Osteoblast (primary cell): ENCODE measurements at regions not wholly inside any gene's neighbourhood (a gene's known extent, or its start where the extent isn't known, plus 50 kb on each side); places are given as distances from the start of the nearest gene placed in this dataset.
"Not testable (repeated sequence)": the region's sequence is repeated elsewhere in the genome, so short reads cannot be mapped to it uniquely, and the experiment has no call there.

Source experiments
- DNase-seq: peaks from one replicate; pipeline ENCODE4 v3.0.0; 2011; ENCODE audit warnings: low spot score, mixed read lengths; ENCODE audit not compliant: insufficient read length; ENCODE audit errors: missing footprints
- H2AFZ ChIP-seq: 2 replicates; pipeline ENCODE4 v1.6.0; 2011; ENCODE audit warnings: mild to moderate bottlenecking, low read length
- H3K27ac ChIP-seq: 2 replicates; pipeline ENCODE4 v1.5.1; 2011; ENCODE audit warnings: mild to moderate bottlenecking, low read depth, low read length, moderate library complexity
- H3K27me3 ChIP-seq: 2 replicates; pipeline ENCODE4 v1.6.0; 2012; ENCODE audit warnings: mild to moderate bottlenecking, control low read depth, inconsistent platforms, low read length, moderate library complexity; ENCODE audit not compliant: insufficient read depth
- H3K36me3 ChIP-seq: 2 replicates; pipeline ENCODE4 v1.5.1; 2011; ENCODE audit warnings: mild to moderate bottlenecking, low read length, control low read depth, moderate library complexity; ENCODE audit not compliant: insufficient read depth
- H3K4me1 ChIP-seq: 2 replicates; pipeline ENCODE4 v1.5.1; 2011; ENCODE audit warnings: mild to moderate bottlenecking, low read length, control low read depth, moderate library complexity; ENCODE audit not compliant: insufficient read depth
- H3K4me2 ChIP-seq: 2 replicates; pipeline ENCODE4 v1.6.0; 2011; ENCODE audit warnings: mild to moderate bottlenecking, low read length; ENCODE audit not compliant: insufficient read depth
- H3K4me3 ChIP-seq: fragments of 200-600 bp; sonication (generic); 3 replicates; pipeline ENCODE4 v1.5.1; 2012; ENCODE audit warnings: mild to moderate bottlenecking, low read length, inconsistent platforms; ENCODE audit not compliant: insufficient read depth
- H3K79me2 ChIP-seq: 2 replicates; pipeline ENCODE4 v1.6.0; 2012; ENCODE audit warnings: mild to moderate bottlenecking, low read length, control low read depth, inconsistent platforms; ENCODE audit not compliant: insufficient read depth
- H3K9me3 ChIP-seq: 2 replicates; pipeline ENCODE4 v1.5.1; 2011; ENCODE audit warnings: low read depth, low read length, control low read depth
- H4K20me1 ChIP-seq: 2 replicates; pipeline ENCODE4 v1.6.0; 2012; ENCODE audit warnings: mild to moderate bottlenecking, low read length, control low read depth; ENCODE audit not compliant: insufficient read depth
- CTCF ChIP-seq: IDR thresholded peaks from 2 replicates; pipeline ENCODE4 v1.5.1; 2011; ENCODE audit warnings: mild to moderate bottlenecking, low read depth, low read length, moderate library complexity; ENCODE audit errors: extremely low read depth

- Histone ChIP-seq H3K4me1 (no peaks in the 10 kb centered on the region), H2AFZ (no peak overlapping the region), H3K79me2 (no peaks in the 10 kb centered on the region), H3K4me3 (no peak overlapping the region), H4K20me1 (no peaks in the 10 kb centered on the region), H3K36me3 (no peaks in the 10 kb centered on the region), H3K27ac (no peak overlapping the region), H3K4me2 (no peak overlapping the region), H3K9me3 (no peaks in the 10 kb centered on the region), H3K27me3 (peaks cover 3% of the 10 kb centered on the region)
- no peak for DNase-seq
- TF ChIP-seq CTCF = no peak
Observed at GRCh38 chr7:24448038-24448437, 125.2 kb upstream of the PALS2 start.

DNA sequence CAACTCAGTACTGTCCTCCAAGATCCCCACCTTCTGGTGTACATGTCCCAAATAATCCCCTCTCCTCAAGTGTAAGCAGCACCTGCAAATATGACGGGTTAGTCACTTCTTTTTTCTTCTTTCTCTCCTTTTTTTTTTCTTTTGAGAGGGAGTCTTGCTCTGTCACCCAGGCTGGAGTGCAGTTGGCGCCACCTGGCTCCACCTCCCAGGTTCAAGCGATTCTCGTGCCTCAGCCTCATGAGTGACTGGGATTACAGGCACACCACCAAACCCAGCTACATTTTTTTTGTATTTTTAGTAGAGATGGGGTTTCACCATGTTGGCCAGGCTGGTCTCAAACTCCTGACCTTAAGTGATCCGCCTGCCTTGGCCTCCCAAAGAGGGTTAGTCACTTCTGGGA is 123.8 kb upstream of the PALS2 start:
- H3K9me3 ChIP-seq, DNase-seq, H3K4me2 ChIP-seq, H3K27ac ChIP-seq, H3K4me1 ChIP-seq, H2AFZ ChIP-seq, H3K4me3 ChIP-seq, H3K27me3 ChIP-seq, H3K36me3 ChIP-seq, H3K79me2 ChIP-seq, H4K20me1 ChIP-seq: not testable (repeated sequence)

- Histone ChIP-seq H2AFZ (peak overlapping the region; percentile 56), H3K4me3 (no peak overlapping the region), H3K4me1 (peaks cover 15% of the 10 kb centered on the region), H3K36me3 (no peaks in the 10 kb centered on the region), H3K4me2 (peak overlapping the region; percentile 11), H3K79me2 (no peaks in the 10 kb centered on the region), H3K27ac (peak overlapping the region; percentile 38), H3K9me3 (no peaks in the 10 kb centered on the region), H4K20me1 (no peaks in the 10 kb centered on the region), H3K27me3 (no peaks in the 10 kb centered on the region)
- no peak for TF ChIP-seq CTCF
- DNase-seq = peak; percentile 74
Observed at GRCh38 chr7:24455813-24456525, 117.3 kb upstream of the PALS2 start.

DNA sequence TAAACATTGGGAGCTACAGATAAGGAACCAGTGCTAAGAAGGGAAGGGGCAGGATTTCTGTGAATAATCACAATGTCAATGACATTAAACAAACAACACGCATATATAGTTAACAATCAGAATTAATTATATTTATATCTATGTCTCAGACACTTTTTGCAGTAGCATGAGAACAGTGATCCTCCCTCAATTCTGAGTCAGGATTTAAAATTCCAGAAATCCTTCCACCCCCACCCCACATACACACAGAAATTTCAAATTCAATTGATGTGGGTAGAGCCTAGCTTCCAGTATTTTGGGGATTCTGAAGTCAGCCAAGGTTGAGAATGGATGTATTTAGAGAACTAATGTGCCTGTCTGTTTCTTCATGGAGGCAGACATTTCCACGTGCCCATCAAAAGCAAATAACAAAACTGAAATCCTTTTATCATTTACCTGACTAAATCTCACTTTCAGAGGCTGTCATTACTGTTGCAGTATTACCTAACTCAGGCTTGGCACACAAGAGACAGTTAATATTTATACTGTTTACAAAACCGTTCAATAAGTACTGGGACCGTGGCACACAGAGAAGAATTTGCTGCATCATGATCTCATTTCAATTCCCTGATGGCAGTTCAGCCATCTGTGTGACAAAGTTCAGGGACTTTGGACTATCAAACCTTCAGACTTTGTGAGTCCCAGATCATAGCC is 116.6 kb upstream of the PALS2 start:
- Histone ChIP-seq H3K4me2 (peak overlapping the region; percentile 44), H2AFZ (peak overlapping the region; percentile 56), H3K27ac (peak overlapping the region; percentile 38), H3K4me3 (no peak overlapping the region), H3K27me3 (no peaks in the 10 kb centered on the region), H3K36me3 (no peaks in the 10 kb centered on the region), H4K20me1 (no peaks in the 10 kb centered on the region), H3K9me3 (no peaks in the 10 kb centered on the region), H3K4me1 (peaks cover 15% of the 10 kb centered on the region), H3K79me2 (no peaks in the 10 kb centered on the region)
- TF ChIP-seq CTCF = no peak
- DNase-seq = no peak
